Ishikawa (cell line): ENCODE measurements at regions not wholly inside any gene's neighbourhood (a gene's known extent, or its start where the extent isn't known, plus 50 kb on each side); places are given as distances from the start of the nearest gene placed in this dataset.

Source experiments
- CEBPB ChIP-seq: IDR thresholded peaks from 2 replicates; pipeline ENCODE4 v1.6.1; 2012
- CREB1 ChIP-seq: IDR thresholded peaks from 2 replicates; pipeline ENCODE4 v1.6.1; 2012; ENCODE audit warnings: low read depth
- EGR1 ChIP-seq: IDR thresholded peaks from 2 replicates; pipeline ENCODE4 v1.6.1; 2012
- EP300 ChIP-seq: IDR thresholded peaks from 2 replicates; pipeline ENCODE4 v1.6.1; 2012; ENCODE audit warnings: borderline replicate concordance
- FOXM1 ChIP-seq: IDR thresholded peaks from 2 replicates; pipeline ENCODE4 v1.6.1; 2012; ENCODE audit warnings: low read depth, borderline replicate concordance
- NFIC ChIP-seq: IDR thresholded peaks from 2 replicates; pipeline ENCODE4 v1.6.1; 2012
- RAD21 ChIP-seq: IDR thresholded peaks from 2 replicates; pipeline ENCODE4 v1.6.1; 2012; ENCODE audit warnings: low read depth
- TAF1 ChIP-seq: IDR thresholded peaks from 2 replicates; pipeline ENCODE4 v1.6.1; 2012; ENCODE audit warnings: low read depth, mild to moderate bottlenecking
- TCF12 ChIP-seq: IDR thresholded peaks from 2 replicates; pipeline ENCODE4 v1.6.1; 2012; ENCODE audit warnings: low read depth
- TEAD4 ChIP-seq: IDR thresholded peaks from 2 replicates; pipeline ENCODE4 v1.6.1; 2012
- USF1 ChIP-seq: IDR thresholded peaks from 2 replicates; pipeline ENCODE4 v1.6.1; 2012
- YY1 ChIP-seq: IDR thresholded peaks from 2 replicates; pipeline ENCODE4 v1.6.1; 2012; ENCODE audit warnings: low read depth
- ZBTB7A ChIP-seq: IDR thresholded peaks from 2 replicates; pipeline ENCODE4 v1.6.1; 2012; ENCODE audit warnings: low read depth
- TF ChIP-seq, protein P1 (sequence below): IDR thresholded peaks from 2 replicates; pipeline ENCODE4 v1.6.1; 2012; ENCODE audit warnings: low read depth, mild to moderate bottlenecking
- TF ChIP-seq, protein P2 (sequence below): IDR thresholded peaks from 2 replicates; pipeline ENCODE4 v1.6.1; 2012

- TF ChIP-seq RAD21 (no peak), YY1 (no peak), EP300 (no peak), FOXM1 (no peak), CEBPB (no peak), TCF12 (no peak), TEAD4 (no peak), EGR1 (no peak), ZBTB7A (no peak), CREB1 (no peak), USF1 (no peak), NFIC (no peak), TAF1 (no peak)
- TF ChIP-seq, protein P1, sequence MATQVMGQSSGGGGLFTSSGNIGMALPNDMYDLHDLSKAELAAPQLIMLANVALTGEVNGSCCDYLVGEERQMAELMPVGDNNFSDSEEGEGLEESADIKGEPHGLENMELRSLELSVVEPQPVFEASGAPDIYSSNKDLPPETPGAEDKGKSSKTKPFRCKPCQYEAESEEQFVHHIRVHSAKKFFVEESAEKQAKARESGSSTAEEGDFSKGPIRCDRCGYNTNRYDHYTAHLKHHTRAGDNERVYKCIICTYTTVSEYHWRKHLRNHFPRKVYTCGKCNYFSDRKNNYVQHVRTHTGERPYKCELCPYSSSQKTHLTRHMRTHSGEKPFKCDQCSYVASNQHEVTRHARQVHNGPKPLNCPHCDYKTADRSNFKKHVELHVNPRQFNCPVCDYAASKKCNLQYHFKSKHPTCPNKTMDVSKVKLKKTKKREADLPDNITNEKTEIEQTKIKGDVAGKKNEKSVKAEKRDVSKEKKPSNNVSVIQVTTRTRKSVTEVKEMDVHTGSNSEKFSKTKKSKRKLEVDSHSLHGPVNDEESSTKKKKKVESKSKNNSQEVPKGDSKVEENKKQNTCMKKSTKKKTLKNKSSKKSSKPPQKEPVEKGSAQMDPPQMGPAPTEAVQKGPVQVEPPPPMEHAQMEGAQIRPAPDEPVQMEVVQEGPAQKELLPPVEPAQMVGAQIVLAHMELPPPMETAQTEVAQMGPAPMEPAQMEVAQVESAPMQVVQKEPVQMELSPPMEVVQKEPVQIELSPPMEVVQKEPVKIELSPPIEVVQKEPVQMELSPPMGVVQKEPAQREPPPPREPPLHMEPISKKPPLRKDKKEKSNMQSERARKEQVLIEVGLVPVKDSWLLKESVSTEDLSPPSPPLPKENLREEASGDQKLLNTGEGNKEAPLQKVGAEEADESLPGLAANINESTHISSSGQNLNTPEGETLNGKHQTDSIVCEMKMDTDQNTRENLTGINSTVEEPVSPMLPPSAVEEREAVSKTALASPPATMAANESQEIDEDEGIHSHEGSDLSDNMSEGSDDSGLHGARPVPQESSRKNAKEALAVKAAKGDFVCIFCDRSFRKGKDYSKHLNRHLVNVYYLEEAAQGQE: no peak
- TF ChIP-seq, protein P2, sequence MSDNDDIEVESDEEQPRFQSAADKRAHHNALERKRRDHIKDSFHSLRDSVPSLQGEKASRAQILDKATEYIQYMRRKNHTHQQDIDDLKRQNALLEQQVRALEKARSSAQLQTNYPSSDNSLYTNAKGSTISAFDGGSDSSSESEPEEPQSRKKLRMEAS: no peak
Measured at GRCh38 chr3:139151530-139151929, 106.8 kb upstream of the PRR23C start.

- TF ChIP-seq TEAD4 (no peak), CREB1 (no peak), CEBPB (no peak)
Measured at GRCh38 chr3:139157161-139157932, 112.7 kb upstream of the PRR23C start.

DNA sequence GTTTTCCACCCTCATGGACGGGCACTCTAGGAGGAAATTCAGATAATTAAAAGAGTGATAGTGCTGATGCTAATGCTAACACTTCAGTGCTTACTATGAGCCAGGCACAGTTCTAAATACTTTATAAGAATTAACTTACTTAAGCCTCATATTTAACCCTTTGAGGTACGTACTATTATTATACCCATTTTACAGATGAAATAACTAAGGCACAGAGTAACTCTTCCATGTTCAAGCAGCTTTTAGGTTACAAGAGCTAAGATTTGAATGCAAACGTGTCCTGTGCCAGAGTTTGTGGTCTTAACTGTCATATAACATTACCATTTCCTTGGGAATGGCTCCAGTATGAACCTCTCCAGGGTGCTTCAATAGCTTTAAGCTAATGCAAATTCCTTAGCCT is 114.7 kb upstream of the PRR23C start:
- TF ChIP-seq EGR1 (no peak), NFIC (no peak), YY1 (no peak), CEBPB (no peak)

GRCh38 chr3:139173372-139174108 is 128.8 kb upstream of the PRR23C start:
- TF ChIP-seq NFIC (no peak), FOXM1 (no peak), CEBPB (no peak), ZBTB7A (no peak), YY1 (no peak), TAF1 (no peak), TCF12 (no peak), EGR1 (no peak), EP300 (no peak), USF1 (no peak), CREB1 (no peak), RAD21 (no peak), TEAD4 (no peak)
- TF ChIP-seq, protein P1: no peak
- TF ChIP-seq, protein P2: no peak

DNA sequence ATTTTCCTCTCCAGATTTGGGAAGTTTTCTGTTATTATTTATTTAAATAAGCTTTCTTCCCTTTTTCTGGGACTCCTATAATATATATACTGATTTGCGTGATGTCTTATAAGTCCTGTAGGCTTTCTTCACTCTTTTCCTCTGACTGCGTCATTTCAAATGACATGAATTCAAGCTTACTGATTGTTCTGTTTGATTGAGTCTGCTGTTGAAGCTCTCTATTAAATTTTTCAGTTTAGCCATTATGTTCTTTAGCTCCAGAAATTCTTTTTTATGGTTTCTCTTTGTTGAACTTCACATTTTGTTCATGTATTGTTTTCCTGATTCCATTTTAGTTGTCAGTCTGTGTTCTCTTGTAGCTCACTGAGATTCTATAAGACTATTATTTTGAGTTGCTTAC is 135.8 kb upstream of the PRR23C start:
- TF ChIP-seq TAF1 (no peak), NFIC (no peak), RAD21 (no peak), TEAD4 (no peak), USF1 (no peak), YY1 (no peak), TCF12 (no peak), EP300 (no peak), FOXM1 (no peak), CEBPB (no peak), ZBTB7A (no peak)
- TF ChIP-seq, protein P1: no peak
- TF ChIP-seq, protein P2: no peak
